HEK293 (cell line): ENCODE measurements at regions not wholly inside any gene's neighbourhood (a gene's known extent, or its start where the extent isn't known, plus 50 kb on each side); places are given as distances from the start of the nearest gene placed in this dataset.

Source experiments
- EGR2 ChIP-seq: fragments of 450-650 bp; formaldehyde crosslinking; IDR thresholded peaks from 2 replicates; pipeline ENCODE4 v1.5.1; 2016; ENCODE audit warnings: low read depth, missing biosample characterization, missing genetic modification characterization
- KLF7 ChIP-seq: fragments of 450-650 bp; formaldehyde crosslinking; IDR thresholded peaks from 2 replicates; pipeline ENCODE4 v1.5.1; 2016; ENCODE audit warnings: missing biosample characterization, missing genetic modification characterization, borderline replicate concordance
- OSR2 ChIP-seq: fragments of 450-650 bp; formaldehyde crosslinking; IDR thresholded peaks from 2 replicates; pipeline ENCODE4 v1.5.1; 2016; ENCODE audit warnings: missing biosample characterization, missing genetic modification characterization
- PRDM1 ChIP-seq: fragments of 450-650 bp; formaldehyde crosslinking; IDR thresholded peaks from 2 replicates; pipeline ENCODE4; 2016; ENCODE audit warnings: missing biosample characterization, missing genetic modification characterization
- REPIN1 ChIP-seq: fragments of 450-650 bp; formaldehyde crosslinking; IDR thresholded peaks from 2 replicates; pipeline ENCODE4 v1.5.1; 2017; ENCODE audit warnings: missing biosample characterization, missing genetic modification characterization, low read depth
- SCRT1 ChIP-seq: fragments of 450-650 bp; formaldehyde crosslinking; IDR thresholded peaks from 2 replicates; pipeline ENCODE4 v1.5.1; 2016; ENCODE audit warnings: missing biosample characterization, missing genetic modification characterization, borderline replicate concordance
- SCRT2 ChIP-seq: fragments of 450-650 bp; formaldehyde crosslinking; IDR thresholded peaks from 2 replicates; pipeline ENCODE4 v1.5.1; 2016; ENCODE audit warnings: missing biosample characterization, missing genetic modification characterization
- WT1 ChIP-seq: fragments of 450-650 bp; formaldehyde crosslinking; IDR thresholded peaks from 2 replicates; pipeline ENCODE4 v1.5.1; 2016; ENCODE audit warnings: missing biosample characterization, missing genetic modification characterization
- YY1 ChIP-seq: fragments of 450-650 bp; formaldehyde crosslinking; IDR thresholded peaks from 2 replicates; pipeline ENCODE4 v1.5.1; 2018; ENCODE audit warnings: missing biosample characterization, missing genetic modification characterization
- ZBTB8A ChIP-seq: fragments of 450-650 bp; formaldehyde crosslinking; IDR thresholded peaks from 2 replicates; pipeline ENCODE4 v1.5.1; 2016; ENCODE audit warnings: missing biosample characterization, missing genetic modification characterization
- ZFHX2 ChIP-seq: fragments of 450-650 bp; formaldehyde crosslinking; conservative IDR thresholded peaks from 2 replicates; pipeline ENCODE4 v1.5.1; 2016; ENCODE audit warnings: missing biosample characterization, missing genetic modification characterization
- ZNF155 ChIP-seq: fragments of 450-650 bp; formaldehyde crosslinking; IDR thresholded peaks from 2 replicates; pipeline ENCODE4 v1.5.1; 2016; ENCODE audit warnings: missing biosample characterization, missing genetic modification characterization
- ZNF184 ChIP-seq: fragments of 450-650 bp; IDR thresholded peaks from 2 replicates; pipeline ENCODE4 v1.5.1; 2018; ENCODE audit warnings: missing biosample characterization, mild to moderate bottlenecking, missing genetic modification characterization
- ZNF202 ChIP-seq: fragments of 450-650 bp; formaldehyde crosslinking; IDR thresholded peaks from 2 replicates; pipeline ENCODE4 v1.5.1; 2016; ENCODE audit warnings: missing biosample characterization, missing genetic modification characterization, borderline replicate concordance
- ZNF423 ChIP-seq: fragments of 450-650 bp; formaldehyde crosslinking; IDR thresholded peaks from 2 replicates; pipeline ENCODE4 v1.5.1; 2016; ENCODE audit warnings: missing biosample characterization, missing genetic modification characterization
- ZNF433 ChIP-seq: fragments of 450-650 bp; formaldehyde crosslinking; IDR thresholded peaks from 2 replicates; pipeline ENCODE4 v1.5.1; 2016; ENCODE audit warnings: missing biosample characterization, missing genetic modification characterization, low read depth
- ZNF549 ChIP-seq: fragments of 450-650 bp; IDR thresholded peaks from 2 replicates; pipeline ENCODE4 v1.5.1; 2018; ENCODE audit warnings: missing biosample characterization, missing genetic modification characterization, mild to moderate bottlenecking, inconsistent platforms, moderate library complexity
- ZNF571 ChIP-seq: fragments of 450-650 bp; formaldehyde crosslinking; IDR thresholded peaks from 2 replicates; pipeline ENCODE4 v1.5.0; 2017; ENCODE audit warnings: missing biosample characterization, missing genetic modification characterization
- ZNF76 ChIP-seq: fragments of 450-650 bp; formaldehyde crosslinking; IDR thresholded peaks from 2 replicates; pipeline ENCODE4; 2016; ENCODE audit warnings: low read depth, missing biosample characterization, missing genetic modification characterization, borderline replicate concordance
- ZSCAN30 ChIP-seq: fragments of 450-650 bp; IDR thresholded peaks from 2 replicates; pipeline ENCODE4 v1.5.1; 2018; ENCODE audit warnings: missing biosample characterization, mild to moderate bottlenecking, missing genetic modification characterization, moderate library complexity
- TF ChIP-seq, protein P1 (sequence below): fragments of 450-650 bp; formaldehyde crosslinking; IDR thresholded peaks from 2 replicates; pipeline ENCODE4 v1.5.1; 2016; ENCODE audit warnings: missing biosample characterization, missing genetic modification characterization
- TF ChIP-seq, protein P2 (sequence below): fragments of 450-650 bp; formaldehyde crosslinking; IDR thresholded peaks from 2 replicates; pipeline ENCODE4 v1.5.1; 2016; ENCODE audit warnings: missing biosample characterization, missing genetic modification characterization
- TF ChIP-seq, protein P3 (sequence below): fragments of 450-650 bp; formaldehyde crosslinking; IDR thresholded peaks from 2 replicates; pipeline ENCODE4 v1.5.1; 2017; ENCODE audit warnings: missing biosample characterization, missing genetic modification characterization
- TF ChIP-seq, protein P4 (sequence below): fragments of 450-650 bp; formaldehyde crosslinking; IDR thresholded peaks from 2 replicates; pipeline ENCODE4 v1.5.1; 2017; ENCODE audit warnings: missing biosample characterization, missing genetic modification characterization
- TF ChIP-seq, protein P5 (sequence below): fragments of 450-650 bp; formaldehyde crosslinking; IDR thresholded peaks from 2 replicates; pipeline ENCODE4 v1.5.1; 2017; ENCODE audit warnings: missing biosample characterization, missing genetic modification characterization
- TF ChIP-seq, protein P6 (sequence below): fragments of 450-650 bp; formaldehyde crosslinking; IDR thresholded peaks from 2 replicates; pipeline ENCODE4 v1.5.1; 2016; ENCODE audit warnings: missing biosample characterization, missing genetic modification characterization

DNA sequence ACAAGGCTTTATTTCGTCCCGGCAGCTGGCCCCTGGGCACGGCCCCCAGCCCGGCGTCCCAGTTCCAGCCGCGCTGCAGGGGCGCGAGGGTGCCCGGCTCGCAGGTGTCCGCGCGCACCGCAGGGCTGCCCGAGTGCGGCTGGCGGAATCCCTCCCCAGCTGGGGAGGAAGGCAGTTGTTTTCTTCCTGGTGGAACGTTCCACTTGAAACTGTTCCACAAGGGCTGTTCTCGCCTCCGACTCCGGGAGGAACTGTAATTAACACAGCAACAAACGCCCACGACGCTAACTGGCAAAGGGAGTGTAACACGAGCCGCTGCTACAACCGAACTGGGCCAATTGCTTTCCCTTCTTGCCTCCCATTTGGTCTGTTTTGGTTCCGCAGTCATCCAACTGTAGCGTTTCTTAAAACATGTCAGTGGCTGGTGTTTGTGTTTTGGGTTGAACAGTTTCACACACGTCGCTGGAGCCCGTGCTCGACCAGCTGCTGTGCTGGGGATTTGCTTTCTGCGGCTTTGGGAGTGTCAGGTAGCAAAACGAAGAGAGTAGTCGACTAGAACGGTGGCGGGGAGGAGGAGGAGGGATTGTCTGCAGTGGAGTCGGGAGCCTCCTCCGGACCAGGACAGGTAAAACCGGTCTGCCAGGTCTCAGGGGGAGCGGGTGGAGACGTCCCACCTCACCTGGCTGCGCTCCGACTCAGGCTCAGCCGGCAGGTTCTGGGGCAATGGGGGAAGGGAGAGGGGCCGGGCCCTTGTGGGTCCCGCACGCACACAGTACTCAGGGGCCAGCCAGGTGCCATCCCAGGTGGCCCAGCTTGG is 131.6 kb upstream of the NIPBL start (continued):
- TF ChIP-seq, protein P1, sequence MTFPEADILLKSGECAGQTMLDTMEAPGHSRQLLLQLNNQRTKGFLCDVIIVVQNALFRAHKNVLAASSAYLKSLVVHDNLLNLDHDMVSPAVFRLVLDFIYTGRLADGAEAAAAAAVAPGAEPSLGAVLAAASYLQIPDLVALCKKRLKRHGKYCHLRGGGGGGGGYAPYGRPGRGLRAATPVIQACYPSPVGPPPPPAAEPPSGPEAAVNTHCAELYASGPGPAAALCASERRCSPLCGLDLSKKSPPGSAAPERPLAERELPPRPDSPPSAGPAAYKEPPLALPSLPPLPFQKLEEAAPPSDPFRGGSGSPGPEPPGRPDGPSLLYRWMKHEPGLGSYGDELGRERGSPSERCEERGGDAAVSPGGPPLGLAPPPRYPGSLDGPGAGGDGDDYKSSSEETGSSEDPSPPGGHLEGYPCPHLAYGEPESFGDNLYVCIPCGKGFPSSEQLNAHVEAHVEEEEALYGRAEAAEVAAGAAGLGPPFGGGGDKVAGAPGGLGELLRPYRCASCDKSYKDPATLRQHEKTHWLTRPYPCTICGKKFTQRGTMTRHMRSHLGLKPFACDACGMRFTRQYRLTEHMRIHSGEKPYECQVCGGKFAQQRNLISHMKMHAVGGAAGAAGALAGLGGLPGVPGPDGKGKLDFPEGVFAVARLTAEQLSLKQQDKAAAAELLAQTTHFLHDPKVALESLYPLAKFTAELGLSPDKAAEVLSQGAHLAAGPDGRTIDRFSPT (tag by site-specific recombination), result peak; percentile 70
- TF ChIP-seq KLF7 (tag by site-specific recombination) (peak; percentile 52; the same call in 1 of the 2 replicates), ZNF433 (tag by site-specific recombination) (no peak), WT1 (peak; percentile 88), OSR2 (peak; percentile 68), PRDM1 (peak; percentile 55), YY1 (tag by site-specific recombination) (no peak), REPIN1 (tag by site-specific recombination) (peak; percentile 30; the same call in 1 of the 2 replicates), SCRT1 (tag by site-specific recombination) (0 out of 2 replicates have a peak, but pooled peaks have one; percentile 37), ZSCAN30 (tag by site-specific recombination) (peak; percentile 97), ZFHX2 (tag by site-specific recombination) (peak; percentile 88), ZNF202 (tag by site-specific recombination) (peak; percentile 82), EGR2 (tag by site-specific recombination) (peak; percentile 73), ZNF184 (no peak), ZNF549 (tag by site-specific recombination) (0 out of 2 replicates have a peak, but pooled peaks have one; percentile 33), ZNF571 (no peak), SCRT2 (tag by site-specific recombination) (peak; percentile 80), ZBTB8A (tag by site-specific recombination) (peak; percentile 95), ZNF76 (tag by site-specific recombination) (0 out of 2 replicates have a peak, but pooled peaks have one; percentile 35), ZNF155 (tag by site-specific recombination) (no peak), ZNF423 (tag by site-specific recombination) (peak; percentile 93)
- TF ChIP-seq, protein P2, sequence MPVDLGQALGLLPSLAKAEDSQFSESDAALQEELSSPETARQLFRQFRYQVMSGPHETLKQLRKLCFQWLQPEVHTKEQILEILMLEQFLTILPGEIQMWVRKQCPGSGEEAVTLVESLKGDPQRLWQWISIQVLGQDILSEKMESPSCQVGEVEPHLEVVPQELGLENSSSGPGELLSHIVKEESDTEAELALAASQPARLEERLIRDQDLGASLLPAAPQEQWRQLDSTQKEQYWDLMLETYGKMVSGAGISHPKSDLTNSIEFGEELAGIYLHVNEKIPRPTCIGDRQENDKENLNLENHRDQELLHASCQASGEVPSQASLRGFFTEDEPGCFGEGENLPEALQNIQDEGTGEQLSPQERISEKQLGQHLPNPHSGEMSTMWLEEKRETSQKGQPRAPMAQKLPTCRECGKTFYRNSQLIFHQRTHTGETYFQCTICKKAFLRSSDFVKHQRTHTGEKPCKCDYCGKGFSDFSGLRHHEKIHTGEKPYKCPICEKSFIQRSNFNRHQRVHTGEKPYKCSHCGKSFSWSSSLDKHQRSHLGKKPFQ (tag by site-specific recombination), result no peak
- TF ChIP-seq, protein P3, sequence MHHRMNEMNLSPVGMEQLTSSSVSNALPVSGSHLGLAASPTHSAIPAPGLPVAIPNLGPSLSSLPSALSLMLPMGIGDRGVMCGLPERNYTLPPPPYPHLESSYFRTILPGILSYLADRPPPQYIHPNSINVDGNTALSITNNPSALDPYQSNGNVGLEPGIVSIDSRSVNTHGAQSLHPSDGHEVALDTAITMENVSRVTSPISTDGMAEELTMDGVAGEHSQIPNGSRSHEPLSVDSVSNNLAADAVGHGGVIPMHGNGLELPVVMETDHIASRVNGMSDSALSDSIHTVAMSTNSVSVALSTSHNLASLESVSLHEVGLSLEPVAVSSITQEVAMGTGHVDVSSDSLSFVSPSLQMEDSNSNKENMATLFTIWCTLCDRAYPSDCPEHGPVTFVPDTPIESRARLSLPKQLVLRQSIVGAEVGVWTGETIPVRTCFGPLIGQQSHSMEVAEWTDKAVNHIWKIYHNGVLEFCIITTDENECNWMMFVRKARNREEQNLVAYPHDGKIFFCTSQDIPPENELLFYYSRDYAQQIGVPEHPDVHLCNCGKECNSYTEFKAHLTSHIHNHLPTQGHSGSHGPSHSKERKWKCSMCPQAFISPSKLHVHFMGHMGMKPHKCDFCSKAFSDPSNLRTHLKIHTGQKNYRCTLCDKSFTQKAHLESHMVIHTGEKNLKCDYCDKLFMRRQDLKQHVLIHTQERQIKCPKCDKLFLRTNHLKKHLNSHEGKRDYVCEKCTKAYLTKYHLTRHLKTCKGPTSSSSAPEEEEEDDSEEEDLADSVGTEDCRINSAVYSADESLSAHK, result peak; percentile 96
- TF ChIP-seq, protein P4, sequence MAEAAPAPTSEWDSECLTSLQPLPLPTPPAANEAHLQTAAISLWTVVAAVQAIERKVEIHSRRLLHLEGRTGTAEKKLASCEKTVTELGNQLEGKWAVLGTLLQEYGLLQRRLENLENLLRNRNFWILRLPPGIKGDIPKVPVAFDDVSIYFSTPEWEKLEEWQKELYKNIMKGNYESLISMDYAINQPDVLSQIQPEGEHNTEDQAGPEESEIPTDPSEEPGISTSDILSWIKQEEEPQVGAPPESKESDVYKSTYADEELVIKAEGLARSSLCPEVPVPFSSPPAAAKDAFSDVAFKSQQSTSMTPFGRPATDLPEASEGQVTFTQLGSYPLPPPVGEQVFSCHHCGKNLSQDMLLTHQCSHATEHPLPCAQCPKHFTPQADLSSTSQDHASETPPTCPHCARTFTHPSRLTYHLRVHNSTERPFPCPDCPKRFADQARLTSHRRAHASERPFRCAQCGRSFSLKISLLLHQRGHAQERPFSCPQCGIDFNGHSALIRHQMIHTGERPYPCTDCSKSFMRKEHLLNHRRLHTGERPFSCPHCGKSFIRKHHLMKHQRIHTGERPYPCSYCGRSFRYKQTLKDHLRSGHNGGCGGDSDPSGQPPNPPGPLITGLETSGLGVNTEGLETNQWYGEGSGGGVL, result peak; percentile 65
- TF ChIP-seq, protein P5, sequence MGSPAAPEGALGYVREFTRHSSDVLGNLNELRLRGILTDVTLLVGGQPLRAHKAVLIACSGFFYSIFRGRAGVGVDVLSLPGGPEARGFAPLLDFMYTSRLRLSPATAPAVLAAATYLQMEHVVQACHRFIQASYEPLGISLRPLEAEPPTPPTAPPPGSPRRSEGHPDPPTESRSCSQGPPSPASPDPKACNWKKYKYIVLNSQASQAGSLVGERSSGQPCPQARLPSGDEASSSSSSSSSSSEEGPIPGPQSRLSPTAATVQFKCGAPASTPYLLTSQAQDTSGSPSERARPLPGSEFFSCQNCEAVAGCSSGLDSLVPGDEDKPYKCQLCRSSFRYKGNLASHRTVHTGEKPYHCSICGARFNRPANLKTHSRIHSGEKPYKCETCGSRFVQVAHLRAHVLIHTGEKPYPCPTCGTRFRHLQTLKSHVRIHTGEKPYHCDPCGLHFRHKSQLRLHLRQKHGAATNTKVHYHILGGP (tag by site-specific recombination), result no peak
- TF ChIP-seq, protein P6, sequence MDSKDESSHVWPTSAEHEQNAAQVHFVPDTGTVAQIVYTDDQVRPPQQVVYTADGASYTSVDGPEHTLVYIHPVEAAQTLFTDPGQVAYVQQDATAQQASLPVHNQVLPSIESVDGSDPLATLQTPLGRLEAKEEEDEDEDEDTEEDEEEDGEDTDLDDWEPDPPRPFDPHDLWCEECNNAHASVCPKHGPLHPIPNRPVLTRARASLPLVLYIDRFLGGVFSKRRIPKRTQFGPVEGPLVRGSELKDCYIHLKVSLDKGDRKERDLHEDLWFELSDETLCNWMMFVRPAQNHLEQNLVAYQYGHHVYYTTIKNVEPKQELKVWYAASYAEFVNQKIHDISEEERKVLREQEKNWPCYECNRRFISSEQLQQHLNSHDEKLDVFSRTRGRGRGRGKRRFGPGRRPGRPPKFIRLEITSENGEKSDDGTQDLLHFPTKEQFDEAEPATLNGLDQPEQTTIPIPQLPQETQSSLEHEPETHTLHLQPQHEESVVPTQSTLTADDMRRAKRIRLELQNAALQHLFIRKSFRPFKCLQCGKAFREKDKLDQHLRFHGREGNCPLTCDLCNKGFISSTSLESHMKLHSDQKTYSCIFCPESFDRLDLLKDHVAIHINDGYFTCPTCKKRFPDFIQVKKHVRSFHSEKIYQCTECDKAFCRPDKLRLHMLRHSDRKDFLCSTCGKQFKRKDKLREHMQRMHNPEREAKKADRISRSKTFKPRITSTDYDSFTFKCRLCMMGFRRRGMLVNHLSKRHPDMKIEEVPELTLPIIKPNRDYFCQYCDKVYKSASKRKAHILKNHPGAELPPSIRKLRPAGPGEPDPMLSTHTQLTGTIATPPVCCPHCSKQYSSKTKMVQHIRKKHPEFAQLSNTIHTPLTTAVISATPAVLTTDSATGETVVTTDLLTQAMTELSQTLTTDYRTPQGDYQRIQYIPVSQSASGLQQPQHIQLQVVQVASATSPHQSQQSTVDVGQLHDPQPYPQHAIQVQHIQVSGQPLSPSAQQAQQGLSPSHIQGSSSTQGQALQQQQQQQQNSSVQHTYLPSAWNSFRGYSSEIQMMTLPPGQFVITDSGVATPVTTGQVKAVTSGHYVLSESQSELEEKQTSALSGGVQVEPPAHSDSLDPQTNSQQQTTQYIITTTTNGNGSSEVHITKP (tag by site-specific recombination), result peak; percentile 96
